Adrenal gland (tissue), 9 donors: ENCODE measurements at regions not wholly inside any gene's neighbourhood (a gene's known extent, or its start where the extent isn't known, plus 50 kb on each side); places are given as distances from the start of the nearest gene placed in this dataset.

Experiments used
- DNase-seq, 7 donors: peaks; one replicate each; pipeline ENCODE4 v3.0.0-alpha.2; 2019 to 2020
- H3K27ac ChIP-seq, 5 donors: fragments of 200-600 bp; sonication (generic) in 4 of 5; 1 replicate in 3 of 5; 2 replicates in 2 of 5; pipeline versions ENCODE4 v1.5.1 to v1.8.0; 2016 to 2020; ENCODE audit warnings: mild to moderate bottlenecking in 1 of 5
- H3K27me3 ChIP-seq: fragments of 200-600 bp; 2 replicates; pipeline ENCODE4 v1.8.0; 2021
- H3K36me3 ChIP-seq, 2 donors: fragments of 200-600 bp; replicated peaks in 1 of 2; 1 replicate in 1 of 2; 2 replicates in 1 of 2; pipeline versions ENCODE4 v1.5.1 to v1.8.0; 2018 to 2022
- H3K4me1 ChIP-seq, 2 donors: fragments of 200-600 bp; replicated peaks in 1 of 2; 1 replicate in 1 of 2; 2 replicates in 1 of 2; pipeline versions ENCODE4 v1.5.1 to v1.8.0; 2018 to 2021
- H3K4me3 ChIP-seq, 4 donors: fragments of 200-600 bp; sonication (generic) in 3 of 4; one replicate each; pipeline ENCODE4 v1.5.1; 2016 to 2018
- H3K9me3 ChIP-seq, 3 donors: fragments of 200-600 bp; sonication (generic) in 1 of 3; replicated peaks in 1 of 3; 1 replicate in 2 of 3; 2 replicates in 1 of 3; pipeline versions ENCODE4 v1.5.1 to v1.8.0; 2016 to 2021
- POLR2A ChIP-seq, 2 donors: fragments of 450-650 bp; IDR thresholded peaks; one replicate each; pipeline ENCODE4 v1.6.1; 2017; ENCODE audit warnings: antibody characterized with exemption in 2 of 2, mild to moderate bottlenecking in 2 of 2, moderate library complexity in 1 of 2
- WGBS, 4 donors: extraction: QIAGEN DNeasy Blood & Tissue Kit in 2 of 4; methylation state at CpG; one replicate each; pipeline versions ENCODE4 v1.1.5 to v1.1.7; 2013 to 2017; 5-methylcytosine and 5-hydroxymethylcytosine counted together
- intact Hi-C, 2 donors: fragments of 100-400 bp; cut with DNase I; formaldehyde crosslinking; loops; one replicate each; pipeline versions ENCODE4 v1.14.1 to v1.15.0; 2022 to 2023
- TF ChIP-seq, protein P1 (sequence below), 6 experiments: fragments of 450-650 bp in 4 of 6; fragments of 200-600 bp in 2 of 6; sonication (generic) in 1 of 6; IDR thresholded peaks; 1 replicate in 5 of 6; 2 replicates in 1 of 6; pipeline versions ENCODE4 v1.5.1 to v1.8.0; 2016 to 2021; ENCODE audit warnings: antibody characterized with exemption in 6 of 6, mild to moderate bottlenecking in 2 of 6, moderate library complexity in 1 of 6
- donor health status: healthy with polysubstance abuse.
- donor health status: Bipolar disorder and iron deficiency.
- donor health status: DM: yes; HTN: yes; CAD: no.
- donor health status: DM: no; HTN: no; CAD: no.
- donor health status: DM: no; HTN: no; CAD: no.

GRCh38 chr20:24778585-24779031 is 170.5 kb upstream of the CST7 start:
- no peaks in the 10 kb centered on the region for H3K36me3 ChIP-seq
- H3K9me3 ChIP-seq, result no peaks in the 10 kb centered on the region
- no peak overlapping the region for H3K4me3 ChIP-seq
- no peaks in the 10 kb centered on the region for H3K4me1 ChIP-seq
- intact Hi-C loops, result no loop called here
- TF ChIP-seq, protein P1, sequence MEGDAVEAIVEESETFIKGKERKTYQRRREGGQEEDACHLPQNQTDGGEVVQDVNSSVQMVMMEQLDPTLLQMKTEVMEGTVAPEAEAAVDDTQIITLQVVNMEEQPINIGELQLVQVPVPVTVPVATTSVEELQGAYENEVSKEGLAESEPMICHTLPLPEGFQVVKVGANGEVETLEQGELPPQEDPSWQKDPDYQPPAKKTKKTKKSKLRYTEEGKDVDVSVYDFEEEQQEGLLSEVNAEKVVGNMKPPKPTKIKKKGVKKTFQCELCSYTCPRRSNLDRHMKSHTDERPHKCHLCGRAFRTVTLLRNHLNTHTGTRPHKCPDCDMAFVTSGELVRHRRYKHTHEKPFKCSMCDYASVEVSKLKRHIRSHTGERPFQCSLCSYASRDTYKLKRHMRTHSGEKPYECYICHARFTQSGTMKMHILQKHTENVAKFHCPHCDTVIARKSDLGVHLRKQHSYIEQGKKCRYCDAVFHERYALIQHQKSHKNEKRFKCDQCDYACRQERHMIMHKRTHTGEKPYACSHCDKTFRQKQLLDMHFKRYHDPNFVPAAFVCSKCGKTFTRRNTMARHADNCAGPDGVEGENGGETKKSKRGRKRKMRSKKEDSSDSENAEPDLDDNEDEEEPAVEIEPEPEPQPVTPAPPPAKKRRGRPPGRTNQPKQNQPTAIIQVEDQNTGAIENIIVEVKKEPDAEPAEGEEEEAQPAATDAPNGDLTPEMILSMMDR (IDR thresholded peaks at IDR 0.05), result no peak
- TF ChIP-seq POLR2A (IDR thresholded peaks at IDR 0.05), result no peak
- no peak for DNase-seq
- no peaks in the 10 kb centered on the region for H3K27me3 ChIP-seq
- 67 to 80% (median 74%) methylated on average over 2 to 14 of the region's 14 CpGs for WGBS, 4 donors
- no peak overlapping the region for H3K27ac ChIP-seq

DNA sequence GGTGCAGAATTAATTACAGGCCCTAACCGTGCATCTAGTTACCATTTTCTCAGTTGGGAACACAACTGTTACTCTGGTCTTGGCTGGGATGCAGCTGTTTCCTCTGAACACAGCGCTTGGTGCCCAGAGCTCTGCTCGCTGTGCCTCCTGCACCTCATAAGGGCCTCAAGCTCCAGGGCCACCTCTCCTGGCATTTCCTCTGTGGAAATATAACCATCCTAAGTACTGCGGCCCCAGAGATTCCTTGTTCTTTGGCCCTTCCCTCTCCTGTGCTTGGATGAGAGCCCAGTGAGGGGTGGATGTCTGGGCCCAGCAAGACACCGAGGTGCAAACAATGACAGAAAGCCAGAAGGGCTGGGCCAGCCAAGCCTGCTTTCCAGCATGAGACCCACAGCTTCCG is 169.9 kb upstream of the CST7 start:
- DNase-seq, result no peak
- WGBS, 4 donors, result 35 to 48% (median 41%) methylated on average over 6 of the region's 6 CpGs

DNA sequence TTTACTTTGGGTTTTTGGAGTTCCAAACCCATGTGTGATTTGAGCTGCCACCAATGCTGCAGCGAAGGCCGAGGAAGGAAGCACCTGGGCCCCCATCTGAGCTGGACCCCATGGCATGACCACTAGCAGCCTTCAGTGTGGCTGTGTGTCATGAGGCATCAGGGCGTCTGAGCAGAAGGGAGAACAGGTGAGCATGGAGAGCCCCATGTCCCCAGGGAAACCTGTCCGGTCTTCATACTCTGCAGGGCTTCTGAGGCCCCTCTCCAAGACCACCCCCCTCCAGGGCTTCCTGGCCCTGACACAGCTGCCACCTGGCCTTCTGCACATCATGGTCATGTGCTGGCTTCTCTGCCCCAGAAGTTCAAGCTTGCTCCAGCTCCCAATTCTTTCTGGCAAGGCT is 169.1 kb upstream of the CST7 start:
- 50 to 97% (median 90%) methylated on average over 1 to 4 of the region's 4 CpGs for WGBS, 4 donors
- no peaks in the 10 kb centered on the region for H3K4me1 ChIP-seq
- no peak overlapping the region for H3K27ac ChIP-seq

More for the DNA sequence above, 169.9 kb upstream of the CST7 start:
- Histone ChIP-seq H3K4me1 (no peaks in the 10 kb centered on the region), H3K27ac (no peak overlapping the region), H3K4me3 (no peak overlapping the region), H3K9me3 (no peaks in the 10 kb centered on the region), H3K27me3 (no peaks in the 10 kb centered on the region), H3K36me3 (no peaks in the 10 kb centered on the region)
- intact Hi-C loops, result no loop called here
- TF ChIP-seq POLR2A (IDR thresholded peaks at IDR 0.05), result no peak
- TF ChIP-seq, protein P1 (IDR thresholded peaks at IDR 0.05), result no peak

DNA sequence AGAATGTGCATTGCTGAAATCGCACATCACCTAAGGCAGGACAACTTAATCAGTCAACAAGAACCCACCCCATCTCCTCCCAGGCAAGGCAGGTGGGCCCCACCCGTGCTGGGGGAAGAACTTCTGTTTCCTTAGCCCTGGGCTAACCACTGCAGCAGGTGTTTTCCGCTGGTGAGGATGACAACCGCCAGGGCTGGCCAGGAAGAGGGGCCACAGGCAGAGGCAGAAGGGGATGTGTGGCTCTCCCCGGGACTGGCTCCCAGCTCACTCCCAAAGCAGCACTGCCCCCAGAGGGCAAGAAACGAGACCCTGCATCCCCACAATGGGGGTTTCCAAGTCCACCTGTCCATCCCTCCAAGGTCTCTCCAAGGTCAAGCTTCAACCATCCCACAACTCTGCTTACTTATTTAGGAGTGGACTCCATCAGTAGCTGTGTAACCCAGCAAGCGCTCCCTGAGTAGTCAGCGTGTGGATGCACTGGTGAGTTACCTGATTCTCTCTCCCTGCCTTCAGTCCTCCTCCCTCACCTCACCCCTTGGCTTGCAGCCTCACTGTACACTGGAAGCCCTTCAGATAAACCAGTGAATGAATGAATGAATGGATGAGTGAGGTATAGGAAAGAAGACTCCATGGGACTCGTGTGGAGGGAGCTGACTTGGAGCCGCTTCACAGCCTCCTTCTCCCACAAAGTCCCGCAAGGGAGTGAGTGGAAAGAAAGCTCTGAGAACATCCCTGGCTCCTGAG is 168.2 kb upstream of the CST7 start:
- H3K27ac ChIP-seq, result no peak overlapping the region
- H3K27me3 ChIP-seq, result no peaks in the 10 kb centered on the region
- H3K36me3 ChIP-seq, result no peaks in the 10 kb centered on the region
- 62 to 73% (median 69%) methylated on average over 9 to 11 of the region's 11 CpGs for WGBS, 4 donors
- no peak overlapping the region for H3K4me3 ChIP-seq
- intact Hi-C loops, result no loop called here
- no peaks in the 10 kb centered on the region for H3K4me1 ChIP-seq
- H3K9me3 ChIP-seq, result no peaks in the 10 kb centered on the region
- no peak for TF ChIP-seq POLR2A (IDR thresholded peaks at IDR 0.05)
- TF ChIP-seq, protein P1 (IDR thresholded peaks at IDR 0.05), result no peak
- DNase-seq, result no peak

More for the DNA sequence above, 169.1 kb upstream of the CST7 start:
- no peak overlapping the region for H3K4me3 ChIP-seq
- H3K27me3 ChIP-seq, result no peaks in the 10 kb centered on the region
- intact Hi-C loops, result no loop called here
- no peak for DNase-seq
- no peaks in the 10 kb centered on the region for H3K9me3 ChIP-seq
- no peak for TF ChIP-seq POLR2A (IDR thresholded peaks at IDR 0.05)
- TF ChIP-seq, protein P1 (IDR thresholded peaks at IDR 0.05), result no peak
- H3K36me3 ChIP-seq, result no peaks in the 10 kb centered on the region
